DND-41 (cell line): ENCODE measurements at regions not wholly inside any gene's neighbourhood (a gene's known extent, or its start where the extent isn't known, plus 50 kb on each side); places are given as distances from the start of the nearest gene placed in this dataset.

Experiments
- ATAC-seq: fragments of 200-7000 bp; cut with Tn5 transposase; 3 replicates; pipeline ENCODE4 v1.9.1; 2021; ENCODE audit warnings: low read depth; ENCODE audit not compliant: insufficient read depth
- DNase-seq: peaks from one replicate; pipeline ENCODE4 v3.0.0-alpha.2; 2020
- H2AFZ ChIP-seq: 2 replicates; pipeline ENCODE4 v1.6.0; 2012; ENCODE audit warnings: low read depth, low read length
- H3K27ac ChIP-seq: 2 replicates; pipeline ENCODE4 v1.5.1; 2012; ENCODE audit warnings: low read length, inconsistent platforms
- H3K27me3 ChIP-seq: fragments of 200-600 bp; sonication (generic); 2 replicates; pipeline ENCODE4 v1.6.0; 2012; ENCODE audit warnings: low read length, mild to moderate bottlenecking, inconsistent platforms; ENCODE audit not compliant: insufficient read depth, poor library complexity
- H3K36me3 ChIP-seq: 2 replicates; pipeline ENCODE4 v1.5.1; 2012; ENCODE audit warnings: low read length, inconsistent platforms; ENCODE audit not compliant: insufficient read depth
- H3K4me1 ChIP-seq: 2 replicates; pipeline ENCODE4 v1.5.1; 2012; ENCODE audit warnings: mild to moderate bottlenecking, low read length; ENCODE audit not compliant: insufficient read depth
- H3K4me2 ChIP-seq: 2 replicates; pipeline ENCODE4 v1.6.0; 2012; ENCODE audit warnings: mild to moderate bottlenecking, moderate library complexity, low read length, inconsistent platforms; ENCODE audit not compliant: insufficient read depth
- H3K4me3 ChIP-seq, 2 experiments: fragments of 200-600 bp in 1 of 2; shearing (Covaris generic) in 1 of 2; 2 replicates each; pipeline ENCODE4 v1.5.1; 2012 to 2016; ENCODE audit warnings: inconsistent platforms in 2 of 2, low read length in 2 of 2, mild to moderate bottlenecking in 2 of 2, low read depth in 1 of 2, moderate library complexity in 1 of 2
- H3K79me2 ChIP-seq: 2 replicates; pipeline ENCODE4 v1.6.0; 2012; ENCODE audit warnings: low read length, inconsistent platforms; ENCODE audit not compliant: insufficient read depth
- H3K9ac ChIP-seq: 2 replicates; pipeline ENCODE4 v1.6.0; 2012; ENCODE audit warnings: low read depth, mild to moderate bottlenecking, inconsistent platforms, low read length, moderate library complexity
- H3K9me3 ChIP-seq: 2 replicates; pipeline ENCODE4 v1.5.1; 2012; ENCODE audit warnings: low read length, moderate library complexity, mild to moderate bottlenecking, inconsistent platforms; ENCODE audit not compliant: insufficient read depth, severe bottlenecking
- H4K20me1 ChIP-seq: 2 replicates; pipeline ENCODE4 v1.6.0; 2012; ENCODE audit warnings: low read length; ENCODE audit not compliant: insufficient read depth
- EZH2 ChIP-seq: IDR thresholded peaks from 3 replicates; pipeline ENCODE4 v1.6.1; 2012; ENCODE audit warnings: borderline replicate concordance, low read depth, mild to moderate bottlenecking, moderate library complexity, low read length, inconsistent platforms; ENCODE audit not compliant: severe bottlenecking
- TF ChIP-seq, protein P1 (sequence below): IDR thresholded peaks from 2 replicates; pipeline ENCODE4 v1.5.1; 2012; ENCODE audit warnings: borderline replicate concordance, low read length, moderate library complexity, mild to moderate bottlenecking; ENCODE audit not compliant: poor library complexity, severe bottlenecking; ENCODE audit errors: extremely low read depth

DNA sequence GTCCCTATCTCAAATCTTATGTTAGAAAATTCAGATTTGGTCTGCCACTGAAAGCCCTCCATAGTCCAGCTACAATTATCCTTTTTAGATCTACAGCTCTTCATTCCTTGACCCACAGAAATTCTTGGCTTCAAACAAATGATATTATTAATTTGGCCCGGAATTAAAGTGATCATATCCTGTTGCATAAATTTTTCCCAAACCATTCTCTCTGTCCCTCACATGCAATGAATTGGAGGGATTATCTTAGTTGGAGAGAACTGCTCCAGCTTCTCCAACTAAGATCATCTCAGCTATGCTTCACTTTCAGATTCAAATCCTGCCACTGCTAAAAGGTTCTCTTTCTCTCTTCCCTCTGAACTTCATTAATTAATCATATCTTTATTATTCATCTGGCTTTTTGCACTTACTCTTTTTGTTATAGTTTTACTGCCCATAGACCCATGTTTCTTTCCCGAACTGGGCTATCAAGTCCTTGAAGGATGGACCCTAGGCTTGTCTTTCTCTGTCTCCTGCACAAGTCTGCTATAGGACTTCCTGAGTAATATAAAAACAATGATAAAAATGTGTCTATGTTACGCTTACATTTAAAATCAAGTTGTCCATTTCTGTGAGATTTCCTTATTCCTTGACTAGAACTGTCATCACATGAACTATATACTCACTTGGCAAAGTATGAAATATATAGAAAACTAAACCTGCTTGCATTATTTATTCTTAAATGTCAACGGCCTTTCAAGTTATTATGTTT lies 493.9 kb upstream of the MARCKS start:
- Histone ChIP-seq H3K4me1 (no peaks in the 10 kb centered on the region), H3K27me3 (no peaks in the 10 kb centered on the region), H3K9me3 (no peaks in the 10 kb centered on the region), H3K36me3 (no peaks in the 10 kb centered on the region), H3K4me2 (no peak overlapping the region), H3K4me3 (no peak overlapping the region), H3K27ac (no peak overlapping the region), H4K20me1 (no peaks in the 10 kb centered on the region), H2AFZ (no peak overlapping the region), H3K79me2 (no peaks in the 10 kb centered on the region), H3K9ac (no peak overlapping the region)
- DNase-seq (no peak), ATAC-seq (no peak)
- TF ChIP-seq, protein P1, sequence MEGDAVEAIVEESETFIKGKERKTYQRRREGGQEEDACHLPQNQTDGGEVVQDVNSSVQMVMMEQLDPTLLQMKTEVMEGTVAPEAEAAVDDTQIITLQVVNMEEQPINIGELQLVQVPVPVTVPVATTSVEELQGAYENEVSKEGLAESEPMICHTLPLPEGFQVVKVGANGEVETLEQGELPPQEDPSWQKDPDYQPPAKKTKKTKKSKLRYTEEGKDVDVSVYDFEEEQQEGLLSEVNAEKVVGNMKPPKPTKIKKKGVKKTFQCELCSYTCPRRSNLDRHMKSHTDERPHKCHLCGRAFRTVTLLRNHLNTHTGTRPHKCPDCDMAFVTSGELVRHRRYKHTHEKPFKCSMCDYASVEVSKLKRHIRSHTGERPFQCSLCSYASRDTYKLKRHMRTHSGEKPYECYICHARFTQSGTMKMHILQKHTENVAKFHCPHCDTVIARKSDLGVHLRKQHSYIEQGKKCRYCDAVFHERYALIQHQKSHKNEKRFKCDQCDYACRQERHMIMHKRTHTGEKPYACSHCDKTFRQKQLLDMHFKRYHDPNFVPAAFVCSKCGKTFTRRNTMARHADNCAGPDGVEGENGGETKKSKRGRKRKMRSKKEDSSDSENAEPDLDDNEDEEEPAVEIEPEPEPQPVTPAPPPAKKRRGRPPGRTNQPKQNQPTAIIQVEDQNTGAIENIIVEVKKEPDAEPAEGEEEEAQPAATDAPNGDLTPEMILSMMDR: no peak
- TF ChIP-seq EZH2: no peak

DNA sequence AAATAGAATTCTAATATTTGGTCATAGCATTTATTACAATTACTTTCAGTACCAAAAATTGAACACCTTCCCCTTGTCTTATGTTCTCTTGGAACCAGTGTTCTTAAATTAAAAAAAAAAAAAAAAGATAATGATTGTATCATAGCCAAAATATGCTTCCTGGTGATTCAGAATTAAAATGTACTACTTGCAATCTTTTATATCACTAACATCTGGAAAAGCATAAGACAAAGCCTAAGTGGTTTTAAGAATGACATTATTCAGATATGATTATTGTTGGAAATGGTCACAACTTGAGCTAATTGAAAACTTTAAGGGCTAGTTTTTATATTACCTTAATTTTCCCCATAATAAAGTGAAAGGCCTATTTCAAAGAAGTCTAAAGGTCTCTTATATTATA lies 493.3 kb upstream of the MARCKS start:
- Histone ChIP-seq H3K4me1 (no peaks in the 10 kb centered on the region), H3K27me3 (peaks cover 3% of the 10 kb centered on the region), H4K20me1 (no peaks in the 10 kb centered on the region), H3K79me2 (no peaks in the 10 kb centered on the region), H3K9me3 (no peaks in the 10 kb centered on the region), H3K4me3 (no peak overlapping the region), H3K9ac (no peak overlapping the region), H3K27ac (no peak overlapping the region), H2AFZ (no peak overlapping the region), H3K36me3 (no peaks in the 10 kb centered on the region), H3K4me2 (no peak overlapping the region)
- TF ChIP-seq, protein P1: no peak
- TF ChIP-seq EZH2: no peak
- DNase-seq (no peak), ATAC-seq (no peak)

DNA sequence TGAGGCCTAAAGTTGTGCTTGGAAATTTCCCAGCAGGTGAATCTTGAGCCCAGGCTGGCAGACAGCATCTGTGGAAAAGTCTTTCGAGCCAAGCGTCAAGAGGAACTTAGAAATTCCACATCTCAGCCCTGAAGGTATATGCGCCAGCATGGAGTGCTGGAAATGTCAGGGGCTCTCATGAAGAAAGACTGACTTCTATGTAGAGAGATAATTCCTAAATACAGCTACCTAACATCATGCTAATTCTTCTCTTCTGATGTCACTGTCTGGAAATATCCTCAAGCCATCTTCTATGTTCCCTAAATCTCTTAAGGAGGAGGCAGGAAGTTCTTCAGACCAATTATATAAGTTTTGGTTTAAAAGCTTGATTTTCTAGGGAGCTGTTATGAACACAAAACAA lies 492.4 kb upstream of the MARCKS start:
- H3K9me3 ChIP-seq: no peaks in the 10 kb centered on the region
- H4K20me1 ChIP-seq: no peaks in the 10 kb centered on the region
- H2AFZ ChIP-seq: no peak overlapping the region

More for the DNA sequence above, 492.4 kb upstream of the MARCKS start:
- no peak for ATAC-seq
- Histone ChIP-seq H3K79me2 (no peaks in the 10 kb centered on the region), H3K4me3 (no peak overlapping the region), H3K4me1 (no peaks in the 10 kb centered on the region), H3K27me3 (peaks cover 3% of the 10 kb centered on the region), H3K27ac (no peak overlapping the region), H3K4me2 (no peak overlapping the region), H3K36me3 (no peaks in the 10 kb centered on the region), H3K9ac (no peak overlapping the region)
- no peak for DNase-seq
- TF ChIP-seq, protein P1: no peak
- TF ChIP-seq EZH2: no peak
